Neural crest cell (in vitro differentiated cells): ENCODE measurements at regions not wholly inside any gene's neighbourhood (a gene's known extent, or its start where the extent isn't known, plus 50 kb on each side); places are given as distances from the start of the nearest gene placed in this dataset.

ENCODE experiments used
- DNase-seq: peaks from one replicate; pipeline ENCODE4 v3.0.0; 2021; ENCODE audit warnings: low read depth, mixed read lengths, low spot score
- H3K27ac Mint-ChIP-seq: one replicate; pipeline ENCODE4 v1.8.0; 2021; ENCODE audit warnings: mild to moderate bottlenecking, mixed read lengths; ENCODE audit not compliant: unreplicated experiment
- H3K27me3 Mint-ChIP-seq: 2 replicates; pipeline ENCODE4 v1.8.0; 2021; ENCODE audit warnings: low read depth, mild to moderate bottlenecking, mixed read lengths
- H3K36me3 Mint-ChIP-seq: 2 replicates; pipeline ENCODE4 v1.8.0; 2021; ENCODE audit warnings: low read depth, mild to moderate bottlenecking, mixed read lengths
- H3K4me1 Mint-ChIP-seq: 2 replicates; pipeline ENCODE4 v1.8.0; 2021; ENCODE audit warnings: mixed read lengths
- H3K4me3 Mint-ChIP-seq: one replicate; pipeline ENCODE4 v1.8.0; 2021; ENCODE audit warnings: mild to moderate bottlenecking, mixed read lengths
- H3K9me3 Mint-ChIP-seq: 2 replicates; pipeline ENCODE4 v1.8.0; 2021; ENCODE audit warnings: mixed read lengths
- TF ChIP-seq, protein P1 (sequence below): fragments of 200-600 bp; sonication (generic); conservative IDR thresholded peaks from 2 replicates; pipeline ENCODE4 v1.5.0; 2021; ENCODE audit warnings: antibody characterized with exemption, mild to moderate bottlenecking

GRCh38 chr1:193339401-193339800 is 153.0 kb upstream of the B3GALT2 start:
- H3K36me3 Mint-ChIP-seq, result peaks cover 9% of the 10 kb centered on the region
- H3K4me1 Mint-ChIP-seq, result peaks cover 15% of the 10 kb centered on the region
- no peaks in the 10 kb centered on the region for H3K27me3 Mint-ChIP-seq
- TF ChIP-seq, protein P1, sequence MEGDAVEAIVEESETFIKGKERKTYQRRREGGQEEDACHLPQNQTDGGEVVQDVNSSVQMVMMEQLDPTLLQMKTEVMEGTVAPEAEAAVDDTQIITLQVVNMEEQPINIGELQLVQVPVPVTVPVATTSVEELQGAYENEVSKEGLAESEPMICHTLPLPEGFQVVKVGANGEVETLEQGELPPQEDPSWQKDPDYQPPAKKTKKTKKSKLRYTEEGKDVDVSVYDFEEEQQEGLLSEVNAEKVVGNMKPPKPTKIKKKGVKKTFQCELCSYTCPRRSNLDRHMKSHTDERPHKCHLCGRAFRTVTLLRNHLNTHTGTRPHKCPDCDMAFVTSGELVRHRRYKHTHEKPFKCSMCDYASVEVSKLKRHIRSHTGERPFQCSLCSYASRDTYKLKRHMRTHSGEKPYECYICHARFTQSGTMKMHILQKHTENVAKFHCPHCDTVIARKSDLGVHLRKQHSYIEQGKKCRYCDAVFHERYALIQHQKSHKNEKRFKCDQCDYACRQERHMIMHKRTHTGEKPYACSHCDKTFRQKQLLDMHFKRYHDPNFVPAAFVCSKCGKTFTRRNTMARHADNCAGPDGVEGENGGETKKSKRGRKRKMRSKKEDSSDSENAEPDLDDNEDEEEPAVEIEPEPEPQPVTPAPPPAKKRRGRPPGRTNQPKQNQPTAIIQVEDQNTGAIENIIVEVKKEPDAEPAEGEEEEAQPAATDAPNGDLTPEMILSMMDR, result no peak
- no peak overlapping the region for H3K27ac Mint-ChIP-seq
- H3K4me3 Mint-ChIP-seq, result no peak overlapping the region
- H3K9me3 Mint-ChIP-seq, result peaks cover 3% of the 10 kb centered on the region
- no peak for DNase-seq

DNA sequence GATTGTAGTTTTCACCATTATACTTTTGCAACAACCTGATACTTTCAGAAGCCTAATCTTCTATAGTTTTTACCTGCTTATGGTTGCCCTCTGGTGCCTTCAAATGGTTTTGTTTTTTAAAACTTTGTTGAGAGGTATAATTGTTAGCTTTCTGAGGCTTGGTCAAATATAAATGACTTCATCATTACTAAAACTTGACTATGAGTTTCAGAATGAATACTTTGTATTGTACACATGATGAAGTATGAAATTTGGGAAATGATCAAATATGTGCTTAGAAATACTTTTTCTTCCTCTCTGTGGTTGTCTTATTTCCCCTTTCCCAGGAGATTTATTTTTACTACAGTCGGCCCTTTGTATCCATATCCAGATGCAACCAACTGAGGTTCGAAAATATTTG is 151.8 kb upstream of the B3GALT2 start:
- peaks cover 11% of the 10 kb centered on the region for H3K9me3 Mint-ChIP-seq
- no peak overlapping the region for H3K4me3 Mint-ChIP-seq
- no peak overlapping the region for H3K27ac Mint-ChIP-seq
- no peaks in the 10 kb centered on the region for H3K27me3 Mint-ChIP-seq
- TF ChIP-seq, protein P1, result no peak
- no peak for DNase-seq
- H3K36me3 Mint-ChIP-seq, result peaks cover 18% of the 10 kb centered on the region
- H3K4me1 Mint-ChIP-seq, result peaks cover 15% of the 10 kb centered on the region

GRCh38 chr1:193335806-193336428 is 149.5 kb upstream of the B3GALT2 start:
- TF ChIP-seq, protein P1, result no peak
- Mint-ChIP-seq H3K4me1 (peaks cover 15% of the 10 kb centered on the region), H3K27ac (no peak overlapping the region), H3K9me3 (peaks cover 18% of the 10 kb centered on the region), H3K27me3 (no peaks in the 10 kb centered on the region), H3K36me3 (peaks cover 27% of the 10 kb centered on the region), H3K4me3 (no peak overlapping the region)
- no peak for DNase-seq

GRCh38 chr1:193333166-193333565 is 146.8 kb upstream of the B3GALT2 start:
- TF ChIP-seq, protein P1, result no peak
- peaks cover 35% of the 10 kb centered on the region for H3K9me3 Mint-ChIP-seq
- peaks cover 36% of the 10 kb centered on the region for H3K36me3 Mint-ChIP-seq
- no peak overlapping the region for H3K27ac Mint-ChIP-seq
- H3K4me1 Mint-ChIP-seq, result peaks cover 15% of the 10 kb centered on the region
- no peak for DNase-seq
- H3K27me3 Mint-ChIP-seq, result no peaks in the 10 kb centered on the region
- no peak overlapping the region for H3K4me3 Mint-ChIP-seq

- peaks cover 10% of the 10 kb centered on the region for H3K4me1 Mint-ChIP-seq
- TF ChIP-seq, protein P1, result no peak
- H3K36me3 Mint-ChIP-seq, result peaks cover 12% of the 10 kb centered on the region
- no peak for DNase-seq
- peaks cover 40% of the 10 kb centered on the region for H3K9me3 Mint-ChIP-seq
- H3K4me3 Mint-ChIP-seq, result no peak overlapping the region
- no peaks in the 10 kb centered on the region for H3K27me3 Mint-ChIP-seq
- no peak overlapping the region for H3K27ac Mint-ChIP-seq
These were observed 139.9 kb upstream of the B3GALT2 start for GRCh38 chr1:193326296-193326695.
